ENCODE measurements at regions not wholly inside any gene's neighbourhood (a gene's known extent, or its start where the extent isn't known, plus 50 kb on each side); places are given as distances from the start of the nearest gene placed in this dataset.

GRCh38 chr9:95791286-95791685, 84.2 kb upstream of the ERCC6L2 start:
- TF ChIP-seq CTCF (IDR thresholded peaks at IDR 0.05; ENCODE audit: low read depth, low read length): no peak
- H3K4me3 ChIP-seq (ENCODE audit: low read depth, low read length): no peak overlapping the region
- DNase-seq (ENCODE audit: low read depth, low spot score): no peak
- in situ Hi-C loops (cut with HindIII; ENCODE audit: low sequenced_read_pairs): no loop called here

DNA sequence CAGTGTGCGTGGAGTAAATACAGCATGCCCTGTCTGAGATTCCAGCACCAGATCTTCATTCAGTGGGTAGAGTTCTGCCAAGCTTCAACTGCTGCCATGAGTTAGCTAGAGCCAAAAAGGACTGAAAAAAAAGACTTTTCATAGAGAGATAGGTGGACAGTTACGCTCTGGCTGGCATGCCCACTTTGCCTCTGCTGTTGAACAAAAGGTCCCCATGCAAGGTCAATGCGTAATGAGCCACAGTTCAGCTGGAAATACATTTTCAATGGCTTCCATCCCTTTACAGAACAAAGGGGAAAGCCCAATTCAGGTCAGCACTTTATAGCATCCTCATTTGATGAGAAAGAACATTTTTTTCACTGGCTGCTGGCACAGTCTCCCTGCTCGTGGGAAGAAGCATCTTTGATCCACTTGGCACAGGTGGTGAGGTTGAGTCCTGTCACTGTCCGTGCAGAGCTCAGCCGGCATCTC, 86.9 kb upstream of the ERCC6L2 start:
- TF ChIP-seq CTCF (IDR thresholded peaks at IDR 0.05; ENCODE audit: low read depth, low read length): no peak
- H3K4me3 ChIP-seq (ENCODE audit: low read depth, low read length): no peak overlapping the region
- DNase-seq (ENCODE audit: low read depth, low spot score): no peak
- in situ Hi-C loops (cut with HindIII; ENCODE audit: low sequenced_read_pairs): no loop called here

DNA sequence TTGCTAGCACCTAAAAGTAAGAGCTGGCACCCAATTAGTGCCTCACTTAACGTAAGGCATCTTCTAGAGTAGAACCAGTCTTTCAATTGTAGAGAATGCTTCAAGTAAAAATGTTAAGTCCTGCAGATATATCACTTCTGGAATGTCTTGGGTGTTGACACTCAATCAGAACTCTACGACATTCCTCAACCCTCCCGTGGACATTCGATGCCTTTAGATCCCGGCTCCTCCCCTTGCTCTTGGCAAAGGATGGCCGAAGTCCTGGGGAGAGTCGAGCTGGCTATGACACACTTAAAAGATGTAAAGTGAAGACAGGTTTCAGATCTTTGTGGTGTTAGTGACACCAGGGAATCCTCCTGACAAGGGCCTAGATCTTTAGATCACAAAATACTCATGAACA, 87.5 kb upstream of the ERCC6L2 start:
- in situ Hi-C loops (cut with HindIII; ENCODE audit: low sequenced_read_pairs): no loop called here
- TF ChIP-seq CTCF (IDR thresholded peaks at IDR 0.05; ENCODE audit: low read depth, low read length): no peak

GRCh38 chr9:95785209-95785608, 90.3 kb upstream of the ERCC6L2 start:
- in situ Hi-C loops (cut with HindIII; ENCODE audit: low sequenced_read_pairs): no loop called here
- DNase-seq (ENCODE audit: low read depth, low spot score): no peak
- no peak for TF ChIP-seq CTCF (IDR thresholded peaks at IDR 0.05; ENCODE audit: low read depth, low read length)
- H3K4me3 ChIP-seq (ENCODE audit: low read depth, low read length): no peak overlapping the region

More for the DNA sequence above, 87.5 kb upstream of the ERCC6L2 start:
- no peak overlapping the region for H3K4me3 ChIP-seq (ENCODE audit: low read depth, low read length)
- DNase-seq (ENCODE audit: low read depth, low spot score): no peak

- no peak overlapping the region for H3K4me3 ChIP-seq (ENCODE audit: low read depth, low read length)
- no peak for TF ChIP-seq CTCF (IDR thresholded peaks at IDR 0.05; ENCODE audit: low read depth, low read length)
- in situ Hi-C loops (cut with HindIII; ENCODE audit: low sequenced_read_pairs): no loop called here
- no peak for DNase-seq (ENCODE audit: low read depth, low spot score)
These were observed 91.2 kb upstream of the ERCC6L2 start for GRCh38 chr9:95784318-95784717.

- peak; percentile 67 for DNase-seq (ENCODE audit: low read depth, low spot score)
- no peak for TF ChIP-seq CTCF (IDR thresholded peaks at IDR 0.05; ENCODE audit: low read depth, low read length)
- in situ Hi-C loops (cut with HindIII; ENCODE audit: low sequenced_read_pairs): no loop called here
- H3K4me3 ChIP-seq (ENCODE audit: low read depth, low read length): no peak overlapping the region
These were observed 92.0 kb upstream of the ERCC6L2 start for GRCh38 chr9:95783426-95783975.

DNA sequence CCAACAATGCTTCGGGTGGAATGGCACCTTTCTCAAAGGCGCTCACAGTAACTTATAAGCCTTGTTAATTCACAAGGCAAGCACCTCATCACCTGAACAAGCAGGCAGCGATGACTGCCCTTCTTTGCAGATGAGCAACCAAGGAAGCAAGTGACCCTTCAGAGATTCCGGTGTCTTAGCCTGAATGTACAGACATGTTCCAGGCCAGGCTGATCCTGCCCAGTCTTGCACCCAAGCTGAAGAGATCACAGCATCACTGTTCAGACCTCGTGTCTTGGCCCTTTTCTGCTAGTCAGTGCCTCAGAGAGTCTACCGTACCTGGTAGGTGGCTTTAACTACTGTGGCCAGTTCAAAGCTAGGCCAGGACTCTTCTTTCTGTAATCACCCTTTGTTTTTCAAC, 94.7 kb upstream of the ERCC6L2 start:
- no peak for DNase-seq (ENCODE audit: low read depth, low spot score)
- no peak overlapping the region for H3K4me3 ChIP-seq (ENCODE audit: low read depth, low read length)
- in situ Hi-C loops (cut with HindIII; ENCODE audit: low sequenced_read_pairs): no loop called here
- TF ChIP-seq CTCF (IDR thresholded peaks at IDR 0.05; ENCODE audit: low read depth, low read length): no peak

Data from astrocyte of the spinal cord (primary cell).